Kidney epithelial cell (primary cell): ENCODE measurements at regions not wholly inside any gene's neighbourhood (a gene's known extent, or its start where the extent isn't known, plus 50 kb on each side); places are given as distances from the start of the nearest gene placed in this dataset.
A peak's percentile ranks its signal among the peaks of the same experiment; 100 is the strongest.
"Not testable (repeated sequence)": the region's sequence is repeated elsewhere in the genome, so short reads cannot be mapped to it uniquely, and the experiment has no call there.

ENCODE experiments used
- DNase-seq: peaks from one replicate; pipeline ENCODE4 v3.0.0-alpha.2; 2010; ENCODE audit warnings: low read depth
- H3K27me3 ChIP-seq: 2 replicates; pipeline ENCODE4 v1.6.0; 2011; ENCODE audit warnings: low read length; ENCODE audit not compliant: control insufficient read depth, insufficient read depth
- H3K36me3 ChIP-seq: 2 replicates; pipeline ENCODE4 v1.5.1; 2011; ENCODE audit warnings: low read length; ENCODE audit not compliant: control insufficient read depth, insufficient read depth
- H3K4me3 ChIP-seq: 2 replicates; pipeline ENCODE4 v1.5.1; 2011; ENCODE audit warnings: low read depth, mild to moderate bottlenecking, control low read depth, low read length
- CTCF ChIP-seq: IDR thresholded peaks from 2 replicates; pipeline ENCODE4 v1.5.1; 2011; ENCODE audit warnings: mild to moderate bottlenecking, moderate library complexity, low read length, control low read depth, inconsistent platforms; ENCODE audit not compliant: insufficient read depth, poor library complexity, severe bottlenecking

GRCh38 chr20:58037631-58038030 is 190.8 kb downstream of the ANKRD60 start:
- Histone ChIP-seq H3K36me3 (no peaks in the 10 kb centered on the region), H3K27me3 (no peaks in the 10 kb centered on the region), H3K4me3 (no peak overlapping the region)
- no peak for DNase-seq
- no peak for TF ChIP-seq CTCF

- H3K4me3 ChIP-seq, result no peak overlapping the region
- no peaks in the 10 kb centered on the region for H3K36me3 ChIP-seq
- no peaks in the 10 kb centered on the region for H3K27me3 ChIP-seq
- DNase-seq, result no peak
- TF ChIP-seq CTCF, result no peak
Observed at GRCh38 chr20:58033026-58033536, 195.4 kb downstream of the ANKRD60 start.

GRCh38 chr20:58032599-58032998 is 195.9 kb downstream of the ANKRD60 start:
- no peaks in the 10 kb centered on the region for H3K27me3 ChIP-seq
- no peak overlapping the region for H3K4me3 ChIP-seq
- no peak for DNase-seq
- TF ChIP-seq CTCF, result no peak
- no peaks in the 10 kb centered on the region for H3K36me3 ChIP-seq

- not testable (repeated sequence) for H3K4me3 ChIP-seq, DNase-seq, H3K27me3 ChIP-seq, H3K36me3 ChIP-seq
Observed at GRCh38 chr20:58031350-58031749, 197.1 kb downstream of the ANKRD60 start.

- H3K4me3 ChIP-seq, result no peak overlapping the region
- no peak for DNase-seq
- peak; percentile 14 for TF ChIP-seq CTCF
- no peaks in the 10 kb centered on the region for H3K36me3 ChIP-seq
- no peaks in the 10 kb centered on the region for H3K27me3 ChIP-seq
Observed at GRCh38 chr20:58028123-58028522, 200.3 kb downstream of the ANKRD60 start.

GRCh38 chr20:58026361-58026760 is 202.1 kb downstream of the ANKRD60 start:
- DNase-seq, result no peak
- Histone ChIP-seq H3K36me3 (no peaks in the 10 kb centered on the region), H3K4me3 (no peak overlapping the region), H3K27me3 (no peaks in the 10 kb centered on the region)
- no peak for TF ChIP-seq CTCF
